Thyroid gland (tissue), 4 donors: ENCODE measurements at regions not wholly inside any gene's neighbourhood (a gene's known extent, or its start where the extent isn't known, plus 50 kb on each side); places are given as distances from the start of the nearest gene placed in this dataset.

Source experiments
- CTCF ChIP-seq, 6 experiments: fragments of 200-600 bp in 3 of 6; fragments of 450-650 bp in 3 of 6; sonication (generic) in 3 of 6; IDR thresholded peaks; one replicate each; pipeline ENCODE4 v1.5.1; 2016 to 2019; ENCODE audit warnings: antibody characterized with exemption in 6 of 6, mild to moderate bottlenecking in 2 of 6, inconsistent platforms in 1 of 6, moderate library complexity in 1 of 6
- POLR2A ChIP-seq, 2 donors: fragments of 450-650 bp; IDR thresholded peaks; one replicate each; pipeline ENCODE4 v1.6.1; 2017; ENCODE audit warnings: antibody characterized with exemption in 2 of 2, mild to moderate bottlenecking in 2 of 2, moderate library complexity in 1 of 2

GRCh38 chr15:99844150-99844549 is 110.9 kb upstream of the LYSMD4 start:
- TF ChIP-seq CTCF (IDR thresholded peaks at IDR 0.05) (no peak), POLR2A (IDR thresholded peaks at IDR 0.05) (no peak)
